ENCODE measurements at regions not wholly inside any gene's neighbourhood (a gene's known extent, or its start where the extent isn't known, plus 50 kb on each side); places are given as distances from the start of the nearest gene placed in this dataset.

- no peak overlapping the region for H3K4me2 ChIP-seq (ENCODE audit: insufficient read depth, low read length)
- FAIRE-seq (no peak), DNase-seq (ENCODE audit: low read depth, low spot score) (no peak)
- H3K9me3 ChIP-seq (replicated peaks; ENCODE audit: control insufficient read depth, insufficient read depth, low read length): no peaks in the 10 kb centered on the region
- no peaks in the 10 kb centered on the region for H4K20me1 ChIP-seq (replicated peaks; ENCODE audit: control insufficient read depth, extremely low read depth, insufficient read depth, low read length)
- H3K9me1 ChIP-seq (replicated peaks; ENCODE audit: control insufficient read depth, extremely low read depth, insufficient read depth, low read length): no peaks in the 10 kb centered on the region
- ChIA-PET CTCF (no interaction called here), POLR2A (no interaction called here)
- BruUV-seq (replicated peaks): no TSS peak
- no peaks in the 10 kb centered on the region for H3K4me1 ChIP-seq (ENCODE audit: control insufficient read depth, extremely low read depth, insufficient read depth, low read length)
- H2AFZ ChIP-seq (ENCODE audit: low read depth, low read length): no peak overlapping the region
- intact Hi-C loops (cut with micrococcal nuclease): no loop called here
- H3K79me2 ChIP-seq (ENCODE audit: control insufficient read depth, insufficient read depth, low read length): no peaks in the 10 kb centered on the region
- no peak overlapping the region for H3K4me3 ChIP-seq (replicated peaks in 1 of 3; ENCODE audit: insufficient read depth in 1 of 3, low read depth in 1 of 3, low read length in 3 of 3)
- no peaks in the 10 kb centered on the region for H3K36me3 ChIP-seq (ENCODE audit: control insufficient read depth in 2 of 2, extremely low read depth in 1 of 2, insufficient read depth in 2 of 2, low read length in 2 of 2)
- no peak overlapping the region for H3K27ac ChIP-seq (ENCODE audit: insufficient read depth, low read depth, low read length)
- no peaks in the 10 kb centered on the region for H3K27me3 ChIP-seq (ENCODE audit: control insufficient read depth in 2 of 2, insufficient read depth in 2 of 2, low read length in 2 of 2)
- dilution Hi-C loops (cut with MboI; ENCODE audit: extremely low pct_ligation_motif_present, low sequenced_read_pairs): no loop called here
- no peak overlapping the region for H3K9ac ChIP-seq (replicated peaks; ENCODE audit: extremely low read depth, insufficient read depth, low read length)
- no peak for TF ChIP-seq CTCF (IDR thresholded peaks at IDR 0.05; ENCODE audit: extremely low read depth in 1 of 2, insufficient read depth in 1 of 2, low read depth in 1 of 2, low read length in 2 of 2)
- TF ChIP-seq JUN (IDR thresholded peaks at IDR 0.05; ENCODE audit: borderline replicate concordance, insufficient read depth, insufficient read length, low read depth): no peak
- TF ChIP-seq MAX (IDR thresholded peaks at IDR 0.05; ENCODE audit: insufficient read depth, insufficient read length): no peak
- TF ChIP-seq POLR2AphosphoS5 (IDR thresholded peaks at IDR 0.05; ENCODE audit: insufficient read depth, low read depth, low read length): no peak
- no peak for TF ChIP-seq MYC (IDR thresholded peaks at IDR 0.05; ENCODE audit: low read depth, low read length)
- TF ChIP-seq EZH2 (IDR thresholded peaks at IDR 0.05; ENCODE audit: borderline replicate concordance, low read depth, low read length, severe bottlenecking): no peak
- no peak for TF ChIP-seq POLR2A (IDR thresholded peaks at IDR 0.05; ENCODE audit: low read depth, low read length)
- TF ChIP-seq GATA2 (IDR thresholded peaks at IDR 0.05; ENCODE audit: insufficient read depth, insufficient read length, low read depth, low read length): no peak
- TF ChIP-seq FOS (IDR thresholded peaks at IDR 0.05; ENCODE audit: borderline replicate concordance, insufficient read depth, low read length): no peak
Measured at GRCh38 chr6:40695114-40695513, 108.0 kb upstream of the LRFN2 start.
